CD14-positive monocyte (primary cell): ENCODE measurements at regions not wholly inside any gene's neighbourhood (a gene's known extent, or its start where the extent isn't known, plus 50 kb on each side); places are given as distances from the start of the nearest gene placed in this dataset.
A peak's percentile ranks its signal among the peaks of the same experiment; 100 is the strongest.

Experiments used
- DNase-seq, 3 donors: peaks; one replicate each; pipeline ENCODE4 v3.0.0-alpha.2; 2011 to 2022
- H2AFZ ChIP-seq: 2 replicates; pipeline ENCODE4 v1.6.0; 2012; ENCODE audit warnings: mild to moderate bottlenecking, low read depth, low read length, inconsistent platforms; ENCODE audit not compliant: insufficient read depth, poor library complexity, severe bottlenecking
- H3K27ac ChIP-seq, 2 donors: 1 replicate in 1 of 2; 2 replicates in 1 of 2; pipeline ENCODE4 v1.5.1; 2012 to 2013; ENCODE audit warnings: low read length in 2 of 2, control low read depth in 1 of 2, inconsistent platforms in 1 of 2, low read depth in 1 of 2, mild to moderate bottlenecking in 1 of 2
- H3K27me3 ChIP-seq, 2 donors: one replicate each; pipeline versions ENCODE4 v1.6.0 to v1.6.1; 2011 to 2013; ENCODE audit warnings: low read length in 2 of 2; ENCODE audit not compliant: control insufficient read depth in 2 of 2, insufficient read depth in 2 of 2
- H3K36me3 ChIP-seq, 2 donors: replicated peaks in 1 of 2; 1 replicate in 1 of 2; 2 replicates in 1 of 2; pipeline versions ENCODE4 v1.5.1 to v1.6.1; 2012 to 2013; ENCODE audit warnings: low read length in 2 of 2, control low read depth in 1 of 2, inconsistent platforms in 1 of 2, mild to moderate bottlenecking in 1 of 2; ENCODE audit not compliant: insufficient read depth in 2 of 2, control insufficient read depth in 1 of 2
- H3K4me1 ChIP-seq, 2 donors: 1 replicate in 1 of 2; 2 replicates in 1 of 2; pipeline versions ENCODE4 v1.5.1 to v1.6.1; 2012 to 2013; ENCODE audit warnings: low read length in 2 of 2, control low read depth in 1 of 2, inconsistent platforms in 1 of 2, mild to moderate bottlenecking in 1 of 2, moderate library complexity in 1 of 2; ENCODE audit not compliant: insufficient read depth in 2 of 2, control insufficient read depth in 1 of 2
- H3K4me2 ChIP-seq: replicated peaks from 2 replicates; pipeline ENCODE3; 2012; ENCODE audit warnings: low read length, moderate library complexity, mild to moderate bottlenecking; ENCODE audit not compliant: poor library complexity, severe bottlenecking; ENCODE audit errors: extremely low read depth
- H3K4me3 ChIP-seq, 3 experiments: fragments of 200-600 bp in 1 of 3; sonication (generic) in 1 of 3; replicated peaks in 1 of 3; 1 replicate in 2 of 3; 2 replicates in 1 of 3; pipeline ENCODE4 v1.5.1; 2011 to 2013; ENCODE audit warnings: low read length in 3 of 3, mild to moderate bottlenecking in 3 of 3, control low read depth in 2 of 3, low read depth in 2 of 3, inconsistent platforms in 1 of 3, moderate library complexity in 1 of 3
- H3K79me2 ChIP-seq: 2 replicates; pipeline ENCODE4 v1.6.0; 2012; ENCODE audit warnings: mild to moderate bottlenecking, control low read depth, inconsistent platforms, low read length, moderate library complexity; ENCODE audit not compliant: insufficient read depth
- H3K9ac ChIP-seq: 2 replicates; pipeline ENCODE4 v1.6.0; 2017; ENCODE audit warnings: low read length, mild to moderate bottlenecking; ENCODE audit not compliant: insufficient read depth, poor library complexity, severe bottlenecking
- H3K9me3 ChIP-seq, 2 donors: replicated peaks in 1 of 2; 1 replicate in 1 of 2; 2 replicates in 1 of 2; pipeline versions ENCODE4 v1.5.1 to v1.6.1; 2012 to 2013; ENCODE audit warnings: low read length in 2 of 2, control low read depth in 1 of 2; ENCODE audit not compliant: control insufficient read depth in 1 of 2, insufficient read depth in 1 of 2
- H4K20me1 ChIP-seq: 2 replicates; pipeline ENCODE4 v1.6.0; 2012; ENCODE audit warnings: mild to moderate bottlenecking, low read length, control low read depth, moderate library complexity; ENCODE audit not compliant: insufficient read depth
- H3K27ac Mint-ChIP-seq, 7 donors: one replicate each; pipeline ENCODE4 v1.8.0; 2020; ENCODE audit warnings: mild to moderate bottlenecking in 7 of 7, mixed read lengths in 7 of 7, moderate library complexity in 6 of 7, inconsistent platforms in 2 of 7
- H3K27me3 Mint-ChIP-seq, 3 donors: one replicate each; pipeline ENCODE4 v1.8.0; 2021 to 2022; ENCODE audit warnings: low read depth in 3 of 3, mild to moderate bottlenecking in 3 of 3, mixed read lengths in 3 of 3, moderate library complexity in 3 of 3, inconsistent platforms in 1 of 3
- H3K36me3 Mint-ChIP-seq, 2 donors: one replicate each; pipeline ENCODE4 v1.8.0; 2020; ENCODE audit warnings: mixed read lengths in 2 of 2, inconsistent platforms in 1 of 2, mild to moderate bottlenecking in 1 of 2
- H3K4me1 Mint-ChIP-seq: one replicate; pipeline ENCODE4 v1.8.0; 2020; ENCODE audit warnings: mild to moderate bottlenecking, mixed read lengths
- H3K4me3 Mint-ChIP-seq, 2 donors: one replicate each; pipeline ENCODE4 v1.8.0; 2020; ENCODE audit warnings: mild to moderate bottlenecking in 2 of 2, mixed read lengths in 2 of 2, moderate library complexity in 1 of 2
- H3K9me3 Mint-ChIP-seq, 7 donors: one replicate each; pipeline ENCODE4 v1.8.0; 2020 to 2022; ENCODE audit warnings: mixed read lengths in 7 of 7, mild to moderate bottlenecking in 6 of 7, moderate library complexity in 6 of 7, inconsistent platforms in 2 of 7
- CTCF ChIP-seq: fragments of 200-600 bp; IDR thresholded peaks from one replicate; pipeline ENCODE4 v1.8.0; 2022; ENCODE audit warnings: antibody characterized with exemption, mild to moderate bottlenecking
- WGBS: methylation state at CpG from one replicate; pipeline ENCODE4 v1.1.5; 2013; ENCODE audit warnings: missing lambda C conversion rate; ENCODE audit not compliant: insufficient coverage; 5-methylcytosine and 5-hydroxymethylcytosine counted together
- intact Hi-C, 2 donors: fragments of 100-400 bp; cut with micrococcal nuclease; formaldehyde crosslinking; loops; one replicate each; pipeline versions ENCODE4 v1.15.0 to v1.15.1; 2023

- intact Hi-C loops: no loop called here
- peak overlapping the region in 1 of 2 donors; percentile 16 for H3K4me3 Mint-ChIP-seq
Measured at GRCh38 chr6:87806099-87806498, 104.1 kb upstream of the AKIRIN2 start.

GRCh38 chr6:87803791-87804190 is 101.8 kb upstream of the AKIRIN2 start:
- H4K20me1 ChIP-seq: no peaks in the 10 kb centered on the region
- H3K79me2 ChIP-seq: no peaks in the 10 kb centered on the region
- no peak overlapping the region for H3K27ac Mint-ChIP-seq
- peaks cover 7% of the 10 kb centered on the region in 2 donors for H3K4me1 ChIP-seq
- no peaks in the 10 kb centered on the region for H3K9me3 ChIP-seq
- no peaks in the 10 kb centered on the region for H3K36me3 Mint-ChIP-seq
- peaks cover 1 to 6% (median 1%) of the 10 kb centered on the region in 3 donors for H3K27me3 Mint-ChIP-seq
- no peak for TF ChIP-seq CTCF
- H2AFZ ChIP-seq: no peak overlapping the region
- no CpG with 5 or more reads among the region's 3 CpGs for WGBS
- DNase-seq: no peak
- no peaks in the 10 kb centered on the region for H3K9me3 Mint-ChIP-seq
- H3K4me3 ChIP-seq: no peak overlapping the region
- no peak overlapping the region for H3K4me3 Mint-ChIP-seq
- no peak overlapping the region for H3K4me2 ChIP-seq
- H3K27ac ChIP-seq: no peak overlapping the region
- H3K36me3 ChIP-seq: no peaks in the 10 kb centered on the region
- intact Hi-C loops: no loop called here
- H3K4me1 Mint-ChIP-seq: peaks cover 19% of the 10 kb centered on the region
- no peak overlapping the region for H3K9ac ChIP-seq
- H3K27me3 ChIP-seq: no peaks in the 10 kb centered on the region

More at GRCh38 chr6:87806099-87806498, 104.1 kb upstream of the AKIRIN2 start:
- peaks cover 1 to 4% (median 1%) of the 10 kb centered on the region in 3 donors for H3K27me3 Mint-ChIP-seq
- H3K4me3 ChIP-seq: no peak overlapping the region
- H4K20me1 ChIP-seq: no peaks in the 10 kb centered on the region
- H3K79me2 ChIP-seq: no peaks in the 10 kb centered on the region
- H3K9ac ChIP-seq: no peak overlapping the region
- no peak overlapping the region for H3K4me2 ChIP-seq
- TF ChIP-seq CTCF: no peak
- WGBS: 100% methylated on average over 1 of the region's 1 CpG
- H3K27me3 ChIP-seq: no peaks in the 10 kb centered on the region
- peaks cover 4 to 7% of the 10 kb centered on the region in 2 donors for H3K4me1 ChIP-seq
- no peaks in the 10 kb centered on the region for H3K9me3 ChIP-seq
- H3K36me3 Mint-ChIP-seq: no peaks in the 10 kb centered on the region
- peaks cover 19% of the 10 kb centered on the region for H3K4me1 Mint-ChIP-seq
- H3K27ac Mint-ChIP-seq: peak overlapping the region in 1 of 7 donors; percentile 41
- H3K27ac ChIP-seq: no peak overlapping the region
- H3K36me3 ChIP-seq: no peaks in the 10 kb centered on the region
- DNase-seq: peak in 2 of 3 donors; percentile 17 to 32
- peak overlapping the region; percentile 37 for H2AFZ ChIP-seq
- H3K9me3 Mint-ChIP-seq: no peaks in the 10 kb centered on the region
